Neural progenitor cell (in vitro differentiated cells): ENCODE measurements at regions not wholly inside any gene's neighbourhood (a gene's known extent, or its start where the extent isn't known, plus 50 kb on each side); places are given as distances from the start of the nearest gene placed in this dataset.

ENCODE experiments used
- DNase-seq: peaks from one replicate; pipeline ENCODE4 v3.0.0-alpha.2; 2016; ENCODE audit warnings: low spot score
- H2AFZ ChIP-seq: fragments of 200-600 bp; sonication (generic); replicated peaks from 2 replicates; pipeline ENCODE4 v1.6.1; 2016; ENCODE audit warnings: antibody characterized with exemption
- H3F3A ChIP-seq: fragments of 200-600 bp; sonication (generic); 2 replicates; pipeline ENCODE4 v1.6.1; 2016; ENCODE audit warnings: antibody characterized with exemption, low read depth
- H3K27ac ChIP-seq: fragments of 200-600 bp; sonication (generic); 2 replicates; pipeline ENCODE4 v1.5.1; 2016; ENCODE audit warnings: mild to moderate bottlenecking
- H3K27me3 ChIP-seq: fragments of 200-600 bp; sonication (generic); 2 replicates; pipeline ENCODE4 v1.6.1; 2016; ENCODE audit warnings: mild to moderate bottlenecking, moderate library complexity
- H3K36me3 ChIP-seq: fragments of 200-600 bp; sonication (generic); 2 replicates; pipeline ENCODE4 v1.5.1; 2016
- H3K4me1 ChIP-seq: fragments of 200-600 bp; sonication (generic); 2 replicates; pipeline ENCODE4 v1.6.1; 2016; ENCODE audit warnings: mixed run types
- H3K4me2 ChIP-seq: fragments of 200-600 bp; sonication (generic); 2 replicates; pipeline ENCODE4 v1.6.1; 2016
- H3K4me3 ChIP-seq: fragments of 200-600 bp; sonication (generic); 2 replicates; pipeline ENCODE4 v1.5.1; 2016
- H3K79me2 ChIP-seq: fragments of 200-600 bp; sonication (generic); 2 replicates; pipeline ENCODE4 v1.6.1; 2016; ENCODE audit warnings: low read depth
- H3K9ac ChIP-seq: fragments of 200-600 bp; sonication (generic); 2 replicates; pipeline ENCODE4 v1.6.1; 2016
- H3K9me3 ChIP-seq: fragments of 200-600 bp; sonication (generic); 2 replicates; pipeline ENCODE4 v1.5.1; 2016; ENCODE audit warnings: low read depth
- H4K20me1 ChIP-seq: fragments of 200-600 bp; sonication (generic); 2 replicates; pipeline ENCODE4 v1.6.1; 2016; ENCODE audit warnings: low read depth
- H3K27ac Mint-ChIP-seq: 3 replicates; pipeline ENCODE4 v1.8.0; 2021; ENCODE audit warnings: mixed read lengths
- H3K27me3 Mint-ChIP-seq: 2 replicates; pipeline ENCODE4 v1.8.0; 2022; ENCODE audit warnings: low read depth, mild to moderate bottlenecking, inconsistent platforms, moderate library complexity, mixed read lengths; ENCODE audit not compliant: insufficient read depth
- H3K36me3 Mint-ChIP-seq: 3 replicates; pipeline ENCODE4 v1.8.0; 2021; ENCODE audit warnings: mixed read lengths
- H3K4me1 Mint-ChIP-seq: 3 replicates; pipeline ENCODE4 v1.8.0; 2021; ENCODE audit warnings: mixed read lengths
- H3K4me3 Mint-ChIP-seq: 3 replicates; pipeline ENCODE4 v1.8.0; 2021; ENCODE audit warnings: mild to moderate bottlenecking, moderate library complexity, mixed read lengths
- H3K9me3 Mint-ChIP-seq: 3 replicates; pipeline ENCODE4 v1.8.0; 2020; ENCODE audit warnings: mixed read lengths
- CTCF ChIP-seq: fragments of 200-600 bp; sonication (generic); IDR thresholded peaks from 2 replicates; pipeline ENCODE4 v1.5.1; 2017; ENCODE audit warnings: antibody characterized with exemption, mild to moderate bottlenecking
- EZH2 ChIP-seq: fragments of 200-600 bp; sonication (generic); IDR thresholded peaks from 2 replicates; pipeline ENCODE4 v1.6.1; 2017; ENCODE audit warnings: antibody characterized with exemption, mild to moderate bottlenecking, moderate library complexity
- EZH2phosphoT487 ChIP-seq: fragments of 200-600 bp; sonication (generic); IDR thresholded peaks from 2 replicates; pipeline ENCODE4 v1.6.1; 2017; ENCODE audit warnings: antibody characterized with exemption

GRCh38 chr21:36544545-36544944 is 64.6 kb upstream of the CLDN14 start:
- H3K4me1 Mint-ChIP-seq = peaks cover 12% of the 10 kb centered on the region
- no peak overlapping the region for H3K4me3 Mint-ChIP-seq
- no peak overlapping the region for H3K27ac Mint-ChIP-seq
- Histone ChIP-seq H3K36me3 (no peaks in the 10 kb centered on the region), H3K4me2 (no peak overlapping the region), H3K27me3 (peaks cover 24% of the 10 kb centered on the region), H3K79me2 (no peaks in the 10 kb centered on the region), H3K4me1 (peaks cover 12% of the 10 kb centered on the region), H3K4me3 (no peak overlapping the region), H3K9me3 (no peaks in the 10 kb centered on the region), H3K27ac (no peak overlapping the region), H3F3A (peaks cover 8% of the 10 kb centered on the region), H3K9ac (no peak overlapping the region), H2AFZ (no peak overlapping the region), H4K20me1 (no peaks in the 10 kb centered on the region)
- H3K9me3 Mint-ChIP-seq = no peaks in the 10 kb centered on the region
- no peak for DNase-seq
- no peaks in the 10 kb centered on the region for H3K36me3 Mint-ChIP-seq
- H3K27me3 Mint-ChIP-seq = peaks cover 5% of the 10 kb centered on the region
- TF ChIP-seq EZH2 = no peak
- TF ChIP-seq EZH2phosphoT487 = no peak
- no peak for TF ChIP-seq CTCF

GRCh38 chr21:36545776-36546511 is 66.0 kb upstream of the CLDN14 start:
- Histone ChIP-seq H2AFZ (no peak overlapping the region), H3K79me2 (no peaks in the 10 kb centered on the region), H3K4me2 (no peak overlapping the region), H3K27me3 (peaks cover 24% of the 10 kb centered on the region), H3K27ac (no peak overlapping the region), H3K4me3 (no peak overlapping the region), H3K36me3 (no peaks in the 10 kb centered on the region), H3F3A (peaks cover 8% of the 10 kb centered on the region), H3K9ac (no peak overlapping the region), H4K20me1 (no peaks in the 10 kb centered on the region), H3K4me1 (peaks cover 12% of the 10 kb centered on the region), H3K9me3 (no peaks in the 10 kb centered on the region)
- Mint-ChIP-seq H3K9me3 (no peaks in the 10 kb centered on the region), H3K4me1 (peaks cover 12% of the 10 kb centered on the region), H3K4me3 (no peak overlapping the region), H3K36me3 (no peaks in the 10 kb centered on the region), H3K27ac (no peak overlapping the region), H3K27me3 (peaks cover 5% of the 10 kb centered on the region)
- DNase-seq = no peak
- TF ChIP-seq CTCF = no peak
- TF ChIP-seq EZH2phosphoT487 = no peak
- TF ChIP-seq EZH2 = no peak

GRCh38 chr21:36547464-36547863 is 67.5 kb upstream of the CLDN14 start:
- H3K4me1 Mint-ChIP-seq = peaks cover 9% of the 10 kb centered on the region
- TF ChIP-seq EZH2phosphoT487 (no peak), EZH2 (no peak), CTCF (no peak)
- H3K27ac ChIP-seq = no peak overlapping the region
- peaks cover 5% of the 10 kb centered on the region for H3K27me3 Mint-ChIP-seq
- no peaks in the 10 kb centered on the region for H4K20me1 ChIP-seq
- no peak overlapping the region for H3K4me3 Mint-ChIP-seq
- no peaks in the 10 kb centered on the region for H3K9me3 ChIP-seq
- H3K36me3 Mint-ChIP-seq = no peaks in the 10 kb centered on the region
- H2AFZ ChIP-seq = no peak overlapping the region
- no peaks in the 10 kb centered on the region for H3K79me2 ChIP-seq
- peaks cover 8% of the 10 kb centered on the region for H3F3A ChIP-seq
- no peaks in the 10 kb centered on the region for H3K36me3 ChIP-seq
- peaks cover 9% of the 10 kb centered on the region for H3K4me1 ChIP-seq
- no peak overlapping the region for H3K27ac Mint-ChIP-seq
- H3K9ac ChIP-seq = no peak overlapping the region
- no peak overlapping the region for H3K4me3 ChIP-seq
- H3K4me2 ChIP-seq = no peak overlapping the region
- H3K9me3 Mint-ChIP-seq = no peaks in the 10 kb centered on the region
- peaks cover 10% of the 10 kb centered on the region for H3K27me3 ChIP-seq
- DNase-seq = no peak
